ENCODE measurements at regions not wholly inside any gene's neighbourhood (a gene's known extent, or its start where the extent isn't known, plus 50 kb on each side); places are given as distances from the start of the nearest gene placed in this dataset.

DNA sequence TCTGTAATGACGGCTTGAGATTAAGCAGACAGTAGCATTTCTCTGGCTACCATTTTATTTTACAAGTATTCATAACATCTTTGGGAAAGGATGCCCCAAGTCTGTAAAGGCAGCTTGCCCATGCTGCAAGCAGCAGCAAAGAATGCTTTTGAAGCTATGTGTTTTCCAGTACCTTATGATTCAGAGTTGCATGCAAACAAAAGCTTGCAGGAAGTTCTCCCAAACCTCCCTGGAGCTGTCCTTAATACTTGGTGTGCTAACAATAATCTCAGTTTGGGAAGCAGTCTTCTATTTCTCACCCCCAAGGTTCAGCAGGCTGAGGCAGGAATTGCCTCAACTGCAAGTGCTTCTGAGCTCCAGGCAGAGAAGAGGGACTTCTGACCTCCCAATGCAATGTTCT lies 60.8 kb downstream of the CCNA1 start:
- no peak for DNase-seq (ENCODE audit: low read depth)

DNA sequence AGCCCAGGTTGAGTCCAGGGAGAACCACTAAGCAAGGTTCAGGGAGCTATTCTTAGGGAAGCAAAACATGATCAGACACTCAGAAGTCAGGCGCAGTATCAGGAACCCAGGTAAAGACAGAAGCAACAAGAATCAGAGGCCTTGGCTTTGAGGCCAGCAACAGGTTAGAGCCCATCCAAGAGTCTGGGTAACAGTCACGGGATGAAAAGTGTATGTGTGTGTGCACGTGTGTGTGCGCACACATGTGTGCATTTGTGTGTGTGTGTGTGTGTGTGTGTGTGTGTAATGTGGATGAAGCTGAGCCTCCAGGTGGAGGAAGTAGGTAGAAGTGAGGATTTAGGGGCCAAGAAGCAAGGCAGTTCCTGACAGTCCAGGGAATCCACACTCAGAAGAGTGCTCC lies 63.1 kb downstream of the CCNA1 start:
- DNase-seq (ENCODE audit: low read depth) = no peak

DNA sequence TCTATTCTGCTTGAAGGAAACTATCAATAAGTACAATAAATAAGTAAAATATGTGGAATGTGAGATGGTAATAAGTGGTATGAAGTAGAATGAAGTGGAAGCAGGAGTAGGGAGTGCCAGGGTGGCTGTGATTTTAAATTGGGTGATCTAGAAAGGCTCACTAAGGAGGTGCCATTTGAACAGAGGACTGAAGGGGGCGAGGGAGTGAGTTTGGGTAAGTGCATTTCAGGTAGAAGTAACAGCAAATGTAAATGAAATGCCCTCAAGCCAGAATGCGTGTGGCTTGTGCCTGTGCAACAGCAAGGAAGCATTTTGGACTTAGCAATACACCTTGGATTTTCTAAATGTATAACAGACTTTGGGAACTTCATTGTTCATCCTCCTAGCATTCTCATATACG lies 77.1 kb downstream of the CCNA1 start:
- DNase-seq (ENCODE audit: low read depth) = no peak

DNA sequence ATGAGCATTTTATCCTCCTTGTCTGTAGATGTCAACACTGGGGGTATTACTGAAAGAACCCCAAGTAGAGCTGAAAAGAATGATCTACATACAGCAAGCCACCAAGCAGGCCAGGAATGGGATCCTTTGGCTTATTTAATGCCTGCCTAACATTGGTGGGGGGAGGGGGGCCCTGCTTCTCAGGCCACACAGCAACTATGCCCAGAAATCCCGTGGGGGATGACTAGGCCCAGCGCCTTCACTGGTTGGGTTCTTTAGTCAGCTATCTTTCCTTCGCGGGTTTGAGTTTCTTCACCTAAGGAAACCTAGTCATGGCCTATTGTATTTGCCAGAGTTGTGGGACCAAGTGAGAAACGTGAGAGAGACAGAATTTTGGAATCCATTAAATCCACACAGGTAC lies 80.5 kb downstream of the CCNA1 start:
- no peak for DNase-seq (ENCODE audit: low read depth)

- no peak for DNase-seq (ENCODE audit: low read depth)
Measured at GRCh38 chr13:36513266-36513665, 81.0 kb downstream of the CCNA1 start.

DNA sequence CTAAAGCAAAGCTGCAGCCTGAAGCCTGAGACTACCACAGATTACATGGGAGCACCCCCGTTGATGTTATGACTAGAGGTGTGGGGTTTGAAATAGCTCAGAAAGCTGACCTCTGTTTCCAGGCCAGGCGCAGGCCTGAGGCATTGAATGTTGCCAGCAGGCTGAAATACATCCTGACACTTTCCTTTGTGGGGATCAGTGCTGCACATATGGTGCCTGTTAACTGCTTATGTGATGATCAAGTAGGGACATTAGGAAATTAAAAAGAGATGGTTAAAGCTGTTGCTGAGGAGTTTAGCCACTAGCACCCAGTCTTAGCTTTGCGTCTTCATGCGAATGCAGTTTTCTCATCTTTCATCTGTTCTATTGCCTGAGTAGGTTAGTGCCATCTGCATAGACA lies 83.2 kb downstream of the CCNA1 start:
- DNase-seq (ENCODE audit: low read depth) = no peak

DNA sequence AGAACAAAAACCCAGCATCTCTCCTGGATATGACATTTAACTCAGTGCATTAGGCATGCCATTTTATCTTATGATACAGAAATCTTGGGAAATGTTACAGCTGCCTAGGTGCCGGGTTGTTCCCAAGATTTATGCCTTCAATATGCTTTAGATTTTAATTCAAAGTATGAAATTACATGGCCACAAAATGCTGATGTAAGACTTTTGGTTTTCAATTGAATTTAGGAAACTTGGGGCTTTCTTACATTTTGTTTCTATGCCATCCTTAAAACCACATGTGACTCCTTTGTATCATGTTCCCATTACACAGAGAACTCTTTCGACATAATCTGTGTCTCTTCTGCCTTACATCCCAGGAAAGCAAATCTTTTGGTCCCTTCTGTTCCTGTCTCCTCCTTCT lies 83.9 kb downstream of the CCNA1 start:
- DNase-seq (ENCODE audit: low read depth) = no peak

- no peak for DNase-seq (ENCODE audit: low read depth)
Measured at GRCh38 chr13:36518707-36519106, 86.4 kb downstream of the CCNA1 start.

DNA sequence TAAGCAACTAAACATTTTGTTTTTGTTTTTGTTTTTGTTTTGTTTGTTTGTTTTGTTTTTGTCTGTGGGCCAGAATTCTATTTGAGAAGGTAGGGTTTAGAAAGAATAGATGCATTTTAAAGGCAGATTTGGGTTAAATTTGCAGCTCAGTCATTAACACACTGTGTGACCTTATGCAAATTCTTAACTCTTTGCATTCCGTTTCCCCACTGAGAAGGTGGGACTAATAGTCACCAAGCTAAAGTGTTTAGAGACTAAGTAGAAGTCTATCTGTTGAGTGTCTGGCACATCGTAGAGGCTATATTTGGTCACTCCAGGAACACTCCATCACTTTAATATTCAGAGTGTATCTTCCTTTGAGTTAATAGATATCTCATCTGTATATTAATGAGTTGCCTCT lies 87.1 kb downstream of the CCNA1 start:
- no peak for DNase-seq (ENCODE audit: low read depth)

- DNase-seq (ENCODE audit: low read depth) = no peak
Measured at GRCh38 chr13:36520111-36520510, 87.8 kb downstream of the CCNA1 start.

GRCh38 chr13:36526897-36527296 lies 94.6 kb downstream of the CCNA1 start:
- no peak for DNase-seq (ENCODE audit: low read depth)

- no peak for DNase-seq (ENCODE audit: low read depth)
Measured at GRCh38 chr13:36528105-36528504, 95.8 kb downstream of the CCNA1 start.

DNA sequence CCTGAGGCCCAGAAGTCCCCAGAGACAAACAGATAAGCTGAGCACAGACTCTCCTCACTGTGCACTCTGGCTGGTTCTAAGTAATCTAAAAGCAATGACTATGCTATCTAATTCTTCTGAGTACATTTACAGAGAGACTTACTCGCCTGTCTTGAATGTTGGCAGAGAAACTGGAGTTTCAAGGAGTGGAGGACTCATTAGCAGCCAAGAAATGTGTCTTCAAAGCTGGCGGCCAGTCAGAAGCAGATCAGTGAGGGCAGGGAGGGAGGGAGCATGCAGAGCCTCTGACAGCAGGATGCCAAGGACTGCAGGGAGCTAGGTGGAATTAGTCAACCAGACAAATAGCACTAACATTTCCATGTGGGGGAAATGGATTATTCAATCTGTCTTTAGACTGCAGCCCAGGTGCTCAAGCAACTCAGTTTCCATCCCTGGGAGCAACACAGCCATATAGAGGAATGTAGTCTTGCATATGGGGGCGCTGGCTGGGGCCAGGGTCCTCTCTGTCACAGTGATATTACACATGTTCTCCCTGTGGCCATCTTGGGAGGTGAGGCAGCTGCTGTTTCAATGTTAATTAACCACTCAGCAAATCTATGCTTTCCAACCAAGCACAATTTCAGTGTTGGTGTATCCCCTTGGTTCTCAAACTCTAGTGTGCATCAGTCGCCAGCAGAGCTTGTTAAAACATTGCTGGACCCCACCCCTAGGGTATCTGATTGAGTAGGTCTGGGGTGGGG lies 97.9 kb downstream of the CCNA1 start:
- DNase-seq (ENCODE audit: low read depth) = peak; percentile 36

DNA sequence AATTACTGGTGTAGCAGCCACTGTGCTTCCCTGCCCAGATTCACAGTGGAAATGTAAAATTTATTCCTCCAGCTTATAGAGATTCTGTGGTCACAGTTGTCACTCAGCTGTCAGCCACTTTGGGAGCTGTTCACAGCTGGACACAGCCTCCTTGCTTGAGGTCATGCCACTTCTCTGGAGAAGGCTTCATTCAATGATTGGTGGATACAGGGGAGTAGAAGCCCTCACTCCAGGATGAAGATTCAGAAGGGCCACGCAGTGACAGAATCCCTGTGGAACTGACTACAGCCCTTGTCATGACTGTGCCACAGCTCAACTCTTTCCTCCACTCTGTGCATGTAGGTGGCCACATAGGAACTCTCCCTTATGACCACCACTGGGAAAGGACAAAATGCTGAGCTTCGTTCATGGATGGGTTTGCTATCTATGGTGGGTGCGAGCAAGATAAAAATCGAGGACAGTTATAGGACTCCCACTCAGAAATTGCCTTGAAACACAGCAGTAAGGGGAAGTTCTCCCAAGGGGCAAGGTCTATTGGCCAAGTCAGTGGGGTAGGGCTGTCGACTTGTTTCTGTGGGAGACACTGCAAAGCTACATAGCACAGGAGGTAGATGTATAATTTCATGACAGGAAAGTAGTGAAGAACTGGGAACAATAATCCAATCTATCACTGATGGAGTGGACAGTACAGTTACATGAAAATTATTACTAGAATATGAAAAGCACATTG lies 98.7 kb downstream of the CCNA1 start:
- no peak for DNase-seq (ENCODE audit: low read depth)

DNA sequence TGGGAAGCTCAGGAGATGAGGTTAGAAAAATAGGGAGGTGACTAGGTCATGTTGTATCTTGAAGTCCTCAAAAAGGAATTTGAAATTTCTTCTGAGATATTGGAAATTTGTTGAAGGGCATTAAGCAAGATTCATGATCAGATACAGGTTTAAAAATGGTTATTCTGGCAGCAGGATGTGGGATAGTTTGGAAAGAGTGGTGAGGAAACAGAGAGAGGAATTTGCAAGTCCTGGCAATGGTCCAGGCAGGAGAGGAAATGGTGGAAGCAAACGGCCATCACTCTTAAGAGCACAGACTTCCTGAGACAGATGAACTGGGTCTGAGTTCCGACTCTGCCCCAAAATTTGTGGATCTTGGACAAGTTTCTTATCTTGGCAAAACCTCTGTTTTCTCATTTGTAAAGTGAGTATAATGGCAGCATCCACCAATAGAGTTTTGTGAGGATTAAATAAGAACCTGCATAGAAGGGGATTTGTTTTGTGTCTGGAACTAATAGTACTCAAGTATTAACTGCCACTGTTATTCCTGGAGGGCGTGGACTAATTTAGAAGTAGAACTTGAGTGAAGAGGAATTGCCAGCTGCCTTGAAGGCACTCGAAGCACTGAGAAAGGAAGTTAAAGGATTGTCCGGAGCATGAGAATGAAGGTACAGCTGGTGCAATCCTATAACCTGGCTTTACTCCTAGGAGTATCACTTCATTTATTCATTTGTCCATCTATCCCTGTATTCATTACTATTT lies 99.6 kb downstream of the CCNA1 start:
- peak; percentile 29 for DNase-seq (ENCODE audit: low read depth)

DNA sequence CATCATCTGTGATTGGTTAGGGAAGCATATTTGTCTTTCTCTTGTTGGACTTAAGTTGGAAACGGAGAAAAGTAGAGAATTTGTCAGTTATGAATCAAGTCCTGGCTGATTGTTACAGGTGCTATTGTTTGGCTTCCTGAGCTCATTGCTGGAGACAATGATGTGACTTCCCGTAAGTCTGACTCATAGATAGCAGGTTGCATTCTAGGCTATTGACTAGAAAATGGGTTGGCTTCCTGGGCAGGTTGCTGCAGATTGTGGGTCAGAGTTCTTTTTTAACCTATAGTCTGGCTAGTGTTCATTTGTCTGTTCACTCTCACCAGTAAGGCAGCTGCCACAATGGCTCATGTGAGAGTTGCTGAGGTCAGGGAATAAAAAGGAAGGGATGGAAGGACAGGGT lies 101.5 kb downstream of the CCNA1 start:
- DNase-seq (ENCODE audit: low read depth) = no peak

DNA sequence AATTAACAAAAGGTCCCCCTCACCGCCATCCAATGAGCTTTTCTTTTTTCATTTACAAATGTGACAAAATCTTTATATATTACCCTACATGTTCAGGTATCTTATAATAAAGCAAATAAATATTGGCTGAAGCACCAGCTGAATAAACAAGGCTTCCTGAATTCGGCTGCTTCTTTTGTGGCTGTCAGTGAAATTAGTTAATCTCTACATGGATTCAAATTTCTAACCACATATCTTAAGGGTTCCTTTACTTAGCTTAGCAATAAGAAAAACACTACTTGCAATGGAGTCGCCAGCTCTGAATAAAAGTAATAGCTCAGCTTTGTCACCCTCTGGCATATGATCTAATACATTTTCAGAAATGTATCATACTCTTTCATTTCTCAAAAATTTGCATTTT lies 104.3 kb downstream of the CCNA1 start:
- DNase-seq (ENCODE audit: low read depth) = no peak

- DNase-seq (ENCODE audit: low read depth) = no peak
Measured at GRCh38 chr13:36543671-36544070, 111.4 kb downstream of the CCNA1 start.

DNA sequence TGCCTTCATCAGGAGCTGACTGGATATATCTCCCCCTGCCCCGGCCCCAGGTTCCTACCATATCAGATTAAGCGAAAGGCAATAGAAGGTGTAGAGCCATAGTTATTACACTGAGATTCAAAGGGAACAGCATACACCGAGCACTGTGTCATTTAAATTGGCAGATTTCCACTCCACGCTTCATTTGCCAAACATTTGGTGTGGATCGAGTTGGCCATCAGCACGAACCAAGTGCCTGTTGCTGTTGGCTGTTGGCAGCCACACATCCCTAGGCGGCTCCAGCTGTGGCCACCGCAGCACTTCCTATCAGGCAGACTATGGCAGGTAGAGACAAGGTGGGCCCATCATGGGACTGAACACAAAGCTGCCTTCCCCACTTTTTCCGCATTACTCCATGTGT lies 115.8 kb downstream of the CCNA1 start:
- DNase-seq (ENCODE audit: low read depth) = no peak

GRCh38 chr13:36549126-36549702 lies 116.9 kb downstream of the CCNA1 start:
- DNase-seq (ENCODE audit: low read depth) = no peak

- no peak for DNase-seq (ENCODE audit: low read depth)
Measured at GRCh38 chr13:36549755-36550154, 117.5 kb downstream of the CCNA1 start.

DNA sequence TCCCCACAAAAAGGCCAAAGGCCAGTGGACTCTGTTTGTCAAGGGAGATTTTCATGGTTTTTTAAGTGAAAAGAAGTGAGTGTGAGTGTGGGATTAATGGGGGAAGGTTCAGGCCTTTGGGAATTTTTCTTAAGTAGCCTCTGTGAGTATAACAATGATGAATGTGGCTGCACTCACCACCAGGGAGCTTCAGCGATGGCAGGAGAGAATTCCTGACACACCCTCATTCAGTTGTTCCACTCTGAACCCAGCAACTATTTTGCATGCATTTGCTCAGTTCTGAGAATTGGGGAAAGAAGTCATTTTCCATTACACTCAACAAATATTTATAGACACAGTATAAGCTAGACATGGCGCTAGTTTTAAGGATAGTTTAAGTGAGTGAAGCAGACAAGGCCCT lies 117.9 kb downstream of the CCNA1 start:
- no peak for DNase-seq (ENCODE audit: low read depth)

- no peak for DNase-seq (ENCODE audit: low read depth)
Measured at GRCh38 chr13:36551445-36551844, 119.2 kb downstream of the CCNA1 start.

Data from stromal cell of bone marrow (primary cell).